ENCODE measurements at regions not wholly inside any gene's neighbourhood (a gene's known extent, or its start where the extent isn't known, plus 50 kb on each side); places are given as distances from the start of the nearest gene placed in this dataset.
"Not testable (repeated sequence)": the region's sequence is repeated elsewhere in the genome, so short reads cannot be mapped to it uniquely, and the experiment has no call there.

GRCh38 chr4:170940043-170940724 is 850.4 kb upstream of the AADAT start:
- DNase-seq, result no peak

GRCh38 chr4:170938588-170938987 is 848.8 kb upstream of the AADAT start:
- DNase-seq, result no peak

- no peak for DNase-seq
Observed at GRCh38 chr4:170931321-170931720, 841.6 kb upstream of the AADAT start.

DNA sequence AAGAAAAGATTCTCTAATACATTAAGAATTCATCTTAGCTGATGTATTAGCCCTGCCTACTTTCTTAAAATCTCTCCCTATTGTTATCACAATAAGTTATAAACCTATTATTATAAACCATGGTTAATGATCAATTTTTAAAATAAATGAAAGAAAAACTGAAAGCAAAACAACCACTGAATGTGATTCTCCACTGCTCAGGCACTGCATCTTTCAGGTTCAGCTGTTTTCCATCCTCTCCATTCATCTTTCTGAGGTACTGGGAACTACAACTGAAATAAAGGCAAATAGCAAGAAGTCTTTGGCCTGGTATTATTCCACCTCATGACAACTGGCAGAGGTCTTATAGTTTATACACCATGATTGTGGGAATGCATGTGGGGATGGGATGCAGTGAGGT is 798.9 kb upstream of the AADAT start:
- DNase-seq, result no peak

DNA sequence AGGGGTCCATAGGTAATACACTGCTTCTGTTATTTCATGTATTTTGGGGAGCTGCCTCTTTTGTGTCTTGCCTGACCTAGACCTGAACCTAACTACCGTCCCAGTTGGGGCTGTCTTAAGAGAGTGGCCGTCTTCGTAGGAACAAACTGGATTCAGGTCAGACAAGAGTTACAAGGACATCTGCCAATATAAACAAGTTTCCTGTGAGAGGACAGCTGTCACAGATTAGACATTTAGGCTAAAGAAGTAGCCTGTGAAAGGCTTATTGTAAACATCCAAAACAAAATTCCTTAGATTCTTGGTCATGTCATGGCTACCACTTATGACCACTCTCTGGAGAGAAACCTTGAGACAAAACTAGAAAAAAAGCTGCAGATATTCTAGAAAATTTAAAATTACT is 797.6 kb upstream of the AADAT start:
- DNase-seq, result no peak

DNA sequence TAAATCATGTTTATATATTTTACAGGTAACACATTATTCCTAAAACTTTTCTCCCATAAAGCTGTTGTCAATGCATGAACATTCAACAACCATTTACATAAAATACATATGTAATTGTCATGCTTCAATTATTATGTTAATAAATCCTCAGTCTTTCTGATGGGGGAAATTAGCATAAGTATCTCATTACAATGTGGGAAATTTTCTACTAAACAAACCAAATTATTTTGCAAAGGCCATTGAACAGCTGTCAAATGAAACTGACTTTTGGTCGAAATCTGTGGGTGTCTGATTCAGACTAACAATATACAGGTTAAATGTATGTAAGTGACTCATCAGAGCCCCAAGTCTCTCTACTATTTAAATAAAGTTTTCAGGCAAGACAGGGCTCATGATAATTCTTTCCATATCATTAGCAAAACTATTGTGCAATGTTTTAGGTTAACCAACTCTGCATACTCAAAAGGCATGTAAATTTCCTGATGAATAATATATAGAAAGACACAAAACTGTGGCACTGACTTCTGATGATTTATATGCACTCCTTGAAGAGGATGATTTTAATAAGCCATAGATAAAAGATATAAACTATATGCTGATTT is 795.3 kb upstream of the AADAT start:
- no peak for DNase-seq

DNA sequence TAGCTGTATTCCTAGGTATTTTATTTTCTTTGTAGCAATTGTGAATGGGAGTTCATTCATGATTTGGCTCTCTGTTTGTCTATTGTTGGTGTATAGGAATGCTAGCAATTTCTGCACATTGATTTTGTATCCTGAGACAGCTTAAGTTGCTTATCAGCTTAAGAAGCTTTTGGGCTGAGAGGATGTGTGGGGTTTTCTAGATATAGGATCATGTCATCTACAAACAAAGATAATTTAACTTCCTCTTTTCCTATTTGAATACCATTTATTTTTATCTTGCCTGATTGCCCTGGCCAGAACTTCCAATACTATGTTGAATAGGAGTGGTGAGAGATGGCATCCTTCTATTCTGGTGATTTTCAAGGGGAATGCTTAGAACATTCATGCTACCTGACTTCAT is 791.9 kb upstream of the AADAT start:
- not testable (repeated sequence) for DNase-seq

- DNase-seq, result no peak
Observed at GRCh38 chr4:170875868-170876267, 786.1 kb upstream of the AADAT start.

DNA sequence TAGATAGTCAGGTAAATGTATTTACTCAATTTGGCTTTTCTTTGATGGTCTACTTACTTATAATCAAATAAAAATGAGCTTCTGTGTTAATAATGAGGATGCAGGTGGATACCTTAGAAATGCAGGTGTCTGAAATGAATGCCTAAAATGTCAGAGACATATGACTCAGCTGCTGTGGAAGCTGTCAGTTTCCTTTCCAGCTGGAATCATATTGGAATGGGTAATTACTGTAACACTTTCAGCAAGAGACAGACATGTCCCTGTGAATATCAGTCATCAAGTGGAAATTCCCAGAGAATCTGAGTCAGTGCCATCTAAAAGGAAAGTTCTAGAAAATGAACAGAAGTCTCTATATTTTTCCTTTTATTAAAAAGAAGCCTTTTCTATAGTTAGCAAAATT is 783.0 kb upstream of the AADAT start:
- no peak for DNase-seq

DNA sequence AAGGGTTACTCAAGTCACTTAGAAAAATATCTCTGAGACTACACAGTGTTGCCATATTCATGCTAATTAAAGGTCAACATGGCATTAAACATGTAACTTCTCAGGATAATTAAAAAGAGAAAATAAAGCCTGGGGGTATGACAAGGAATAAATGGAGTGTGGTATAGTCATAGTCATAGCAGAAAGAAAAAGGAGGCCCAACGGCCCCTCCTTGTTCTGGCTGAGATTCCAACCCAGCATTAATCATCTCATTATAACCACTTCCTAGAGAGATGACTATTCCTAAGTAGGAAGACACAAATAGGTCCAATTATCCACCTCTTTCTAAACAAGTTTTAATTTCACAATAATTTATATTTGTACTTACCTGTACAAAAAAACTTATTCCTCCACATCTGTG is 778.4 kb upstream of the AADAT start:
- DNase-seq, result no peak

GRCh38 chr4:170854097-170854496 is 764.3 kb upstream of the AADAT start:
- DNase-seq, result no peak

- no peak for DNase-seq
Observed at GRCh38 chr4:170853422-170854021, 763.8 kb upstream of the AADAT start.

- DNase-seq, result no peak
Observed at GRCh38 chr4:170849969-170850368, 760.2 kb upstream of the AADAT start.

DNA sequence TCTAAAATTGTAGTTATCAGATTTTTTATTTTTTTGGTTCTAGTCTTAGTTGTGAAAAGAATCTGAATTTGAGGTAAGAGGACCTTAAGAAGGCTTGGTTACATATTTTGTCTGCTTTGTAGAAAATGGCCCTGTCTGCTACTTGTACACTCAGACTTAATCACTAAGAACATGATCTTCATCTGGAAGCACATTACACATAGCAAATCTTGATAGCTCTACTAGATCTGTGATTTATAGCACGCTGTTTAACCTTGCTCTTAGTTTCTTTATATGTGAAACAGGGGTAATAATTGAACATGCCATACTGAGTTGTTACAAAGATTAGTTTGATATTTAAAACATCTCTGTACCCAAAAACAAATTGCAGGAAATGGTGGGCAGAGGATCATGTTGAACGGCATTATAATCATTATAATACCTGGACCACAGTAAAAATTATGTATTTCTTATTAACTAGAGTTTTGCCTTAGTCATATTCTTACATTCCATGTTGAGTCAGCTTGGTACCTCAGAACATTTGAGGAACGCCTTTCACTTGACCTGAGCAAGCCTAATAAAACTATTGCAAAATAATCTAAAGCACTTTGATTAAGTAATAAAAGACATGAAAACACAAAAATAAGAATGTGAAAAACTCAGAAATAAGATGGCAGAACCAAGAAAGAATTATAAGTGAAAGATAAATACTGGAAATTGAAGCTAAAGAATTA is 738.0 kb upstream of the AADAT start:
- no peak for DNase-seq

DNA sequence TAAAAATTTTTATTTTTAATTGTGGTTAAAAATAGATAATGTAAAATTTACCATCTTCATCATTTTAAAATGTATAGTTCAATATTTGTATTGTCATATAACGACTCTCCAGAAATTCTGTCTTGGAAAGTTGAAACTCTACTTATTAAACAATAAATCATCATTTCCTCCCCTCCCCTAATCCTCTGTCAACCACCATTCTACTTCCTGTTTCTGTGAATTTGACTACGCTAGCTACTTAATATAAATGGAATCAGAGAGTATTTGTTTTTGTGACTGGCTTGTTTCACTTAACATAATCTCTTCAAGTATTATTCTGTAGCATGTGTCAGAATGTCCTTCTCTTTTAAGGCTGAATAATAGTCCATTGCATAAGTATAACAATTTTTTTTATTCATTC is 729.0 kb upstream of the AADAT start:
- no peak for DNase-seq

DNA sequence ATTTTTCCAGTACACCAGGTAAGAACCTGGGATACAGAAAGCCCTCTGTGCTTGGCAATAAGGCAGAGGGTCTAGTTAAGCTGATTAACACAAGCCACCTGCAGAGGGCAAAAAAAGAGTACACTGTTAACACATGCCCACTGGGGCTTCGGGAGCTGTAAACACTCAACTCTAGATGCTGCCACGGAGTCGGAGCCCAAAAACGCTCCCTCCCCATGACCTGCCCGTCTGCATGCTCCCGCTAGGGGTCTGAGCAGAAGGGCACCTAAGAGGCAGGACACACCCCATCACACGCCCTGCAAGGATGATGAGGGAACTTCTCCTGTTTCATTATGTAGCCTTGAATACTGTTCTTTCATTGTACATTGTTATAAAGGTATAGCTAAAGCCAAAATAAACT is 715.6 kb upstream of the AADAT start:
- no peak for DNase-seq

- no peak for DNase-seq
Observed at GRCh38 chr4:170804930-170805329, 715.2 kb upstream of the AADAT start.

- no peak for DNase-seq
Observed at GRCh38 chr4:170803492-170803891, 713.7 kb upstream of the AADAT start.

- DNase-seq, result no peak
Observed at GRCh38 chr4:170801771-170802170, 712.0 kb upstream of the AADAT start.

GRCh38 chr4:170794525-170794924 is 704.8 kb upstream of the AADAT start:
- DNase-seq, result no peak

GRCh38 chr4:170788540-170789051 is 698.8 kb upstream of the AADAT start:
- not testable (repeated sequence) for DNase-seq

- DNase-seq, result no peak
Observed at GRCh38 chr4:170777663-170778062, 687.9 kb upstream of the AADAT start.

- no peak for DNase-seq
Observed at GRCh38 chr4:170776983-170777382, 687.2 kb upstream of the AADAT start.

- no peak for DNase-seq
Observed at GRCh38 chr4:170775851-170776250, 686.1 kb upstream of the AADAT start.
